Fibroblast of the conjunctiva (primary cell): ENCODE measurements at regions not wholly inside any gene's neighbourhood (a gene's known extent, or its start where the extent isn't known, plus 50 kb on each side); places are given as distances from the start of the nearest gene placed in this dataset.
A peak's percentile ranks its signal among the peaks of the same experiment; 100 is the strongest.
"Not testable (repeated sequence)": the region's sequence is repeated elsewhere in the genome, so short reads cannot be mapped to it uniquely, and the experiment has no call there.

Experiments used
- DNase-seq: peaks from one replicate; pipeline ENCODE4 v3.0.0-alpha.2; 2010; ENCODE audit warnings: low read depth

DNA sequence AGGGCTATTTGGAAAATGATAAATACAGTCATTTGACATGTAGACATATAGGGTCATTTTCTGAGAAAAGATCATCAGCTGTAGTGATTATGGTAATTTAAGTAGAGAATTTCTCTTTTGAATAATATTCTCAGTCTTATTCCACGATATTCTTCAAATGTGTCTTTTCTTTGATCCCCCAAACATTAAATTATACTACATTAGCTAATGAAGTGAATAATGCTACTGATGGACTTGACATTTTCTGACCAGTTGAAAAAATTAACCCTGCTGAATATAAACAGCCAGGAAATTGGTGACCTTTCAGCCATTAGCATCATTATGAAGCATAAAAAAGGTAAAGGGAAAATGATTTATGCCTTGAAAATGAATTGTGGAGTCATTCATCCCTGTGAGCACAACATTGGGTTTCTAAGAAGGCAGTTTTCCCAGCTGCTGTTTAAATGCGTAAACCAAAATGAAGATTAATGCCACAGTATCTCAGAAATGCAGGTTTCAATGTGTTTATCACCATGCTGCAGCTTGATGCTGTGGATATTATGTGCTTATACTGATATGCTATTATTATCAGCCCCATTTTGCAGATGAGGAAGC, 489.1 kb downstream of the KCTD16 start:
- DNase-seq: no peak

DNA sequence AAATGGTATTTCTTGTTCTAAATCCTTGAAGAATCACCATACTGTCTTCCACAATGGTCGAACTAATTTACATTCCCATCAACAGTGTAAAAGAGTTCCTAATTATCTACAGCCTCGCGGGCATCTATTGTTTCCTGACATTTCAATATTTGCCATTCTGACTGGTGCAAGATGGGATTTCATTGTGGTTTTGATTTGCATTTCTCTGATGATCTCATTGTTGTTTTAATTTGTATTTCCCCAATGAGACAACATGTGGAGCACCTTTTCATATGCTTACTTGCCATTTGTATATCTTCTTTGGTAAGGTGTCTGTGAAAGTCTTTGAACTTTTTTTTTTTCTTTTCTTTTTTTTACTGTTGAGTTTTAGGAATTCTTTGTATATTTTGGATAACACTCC, 473.6 kb downstream of the KCTD16 start:
- DNase-seq: no peak

DNA sequence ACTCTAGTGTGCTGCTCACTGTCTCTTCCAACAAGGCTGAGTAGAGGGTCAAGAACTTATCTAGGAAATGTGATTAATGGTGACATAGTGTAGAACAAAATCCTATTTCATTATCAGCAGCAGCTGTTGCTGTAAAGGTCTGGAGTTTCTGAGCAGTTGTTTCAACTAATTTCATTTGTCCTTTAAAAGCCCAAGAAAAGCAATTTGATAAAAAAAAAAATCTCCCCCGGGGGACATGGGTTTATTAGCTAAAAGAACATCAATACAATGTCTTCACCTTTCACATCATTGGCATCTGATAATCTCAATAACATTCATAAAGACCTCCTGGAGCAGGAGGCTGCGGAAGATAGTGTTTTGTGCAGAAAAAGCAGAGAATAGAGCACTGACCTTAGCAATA, 468.1 kb downstream of the KCTD16 start:
- DNase-seq: no peak

DNA sequence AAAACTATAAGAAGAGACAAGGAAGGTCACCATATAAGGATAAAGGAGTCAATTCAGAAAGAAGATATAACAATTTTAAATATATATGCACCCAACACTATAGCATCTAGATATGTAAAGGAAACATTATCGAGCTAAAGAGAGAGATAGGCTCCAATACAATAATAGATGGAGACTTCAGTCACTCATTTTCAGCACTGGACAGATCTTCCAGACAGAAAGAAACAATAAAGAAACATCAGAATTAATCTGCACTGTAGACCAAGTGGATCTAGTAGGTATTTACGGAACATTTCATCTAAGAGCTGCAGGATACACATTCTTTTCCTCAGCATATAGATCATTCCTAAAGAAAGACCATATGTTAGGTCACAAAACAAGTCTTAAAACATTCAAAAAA, 463.5 kb downstream of the KCTD16 start:
- no peak for DNase-seq

DNA sequence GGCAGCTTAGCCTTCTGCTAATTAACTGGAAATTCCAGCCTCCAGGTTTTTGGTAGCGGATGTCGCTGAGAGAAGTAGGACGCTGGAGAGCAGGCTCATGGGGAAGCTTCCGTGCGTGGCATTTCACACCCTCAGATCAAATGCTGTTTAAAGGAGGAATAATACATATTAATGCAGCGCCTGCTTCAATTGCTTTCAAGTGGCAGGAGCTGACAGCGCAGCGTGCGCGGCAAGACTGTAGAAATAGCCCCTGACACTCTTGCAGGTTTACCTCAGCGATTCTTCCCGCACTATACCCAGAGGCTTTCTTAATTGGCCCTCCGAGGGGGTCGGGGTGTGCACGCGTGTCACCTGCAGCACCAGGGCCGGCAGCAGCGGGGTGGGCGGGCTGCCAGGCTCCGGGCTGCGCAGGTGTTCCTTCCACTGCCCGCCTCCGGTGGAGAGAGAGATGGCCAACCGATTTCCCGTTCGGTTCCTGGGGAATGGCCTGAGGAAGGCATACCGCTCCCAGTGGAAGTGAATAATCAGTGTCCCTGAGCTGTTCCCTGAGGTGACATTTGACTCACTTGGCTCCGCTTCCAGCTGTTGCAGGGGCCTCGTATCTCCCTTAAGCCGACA, 427.9 kb downstream of the KCTD16 start:
- DNase-seq: no peak

DNA sequence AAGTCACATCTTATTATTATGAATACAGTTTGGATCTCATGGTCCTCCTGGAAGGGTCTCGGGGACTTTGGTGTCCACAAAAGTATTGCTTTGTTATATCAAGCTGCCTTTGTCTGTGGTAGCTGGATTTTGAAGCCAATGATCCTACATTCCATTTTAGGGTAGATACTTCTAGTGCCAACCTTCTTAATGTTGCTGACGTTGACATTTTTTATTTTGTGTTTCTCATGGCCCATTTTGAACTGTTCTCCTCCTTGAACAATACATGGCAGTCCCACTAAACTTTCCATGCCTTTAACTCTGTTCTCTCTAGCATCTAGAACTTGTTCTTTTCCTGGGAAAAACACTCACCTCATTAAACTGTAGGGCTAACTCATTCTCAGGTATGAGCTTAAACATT, 425.8 kb downstream of the KCTD16 start:
- DNase-seq: no peak

DNA sequence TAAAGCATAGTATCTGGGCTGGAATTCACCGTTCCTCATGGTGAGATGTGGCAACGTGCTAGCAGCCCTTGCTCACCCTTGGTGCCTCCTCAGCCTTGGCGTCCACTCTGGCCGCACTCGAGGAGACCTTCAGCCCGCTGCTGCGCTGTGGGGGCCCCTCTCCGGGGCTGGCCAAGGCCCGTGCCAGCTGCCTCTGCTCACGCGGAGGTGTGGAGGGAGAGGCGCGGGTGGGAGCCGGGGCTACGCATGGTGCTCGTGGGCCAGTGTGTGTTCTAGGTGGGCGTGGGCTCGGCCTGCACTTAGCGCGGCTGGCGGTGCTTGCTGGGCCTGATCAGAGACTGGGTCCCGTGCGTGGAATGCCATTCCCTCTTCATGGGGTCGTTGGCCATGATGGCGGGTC, 424.2 kb downstream of the KCTD16 start:
- no peak for DNase-seq

DNA sequence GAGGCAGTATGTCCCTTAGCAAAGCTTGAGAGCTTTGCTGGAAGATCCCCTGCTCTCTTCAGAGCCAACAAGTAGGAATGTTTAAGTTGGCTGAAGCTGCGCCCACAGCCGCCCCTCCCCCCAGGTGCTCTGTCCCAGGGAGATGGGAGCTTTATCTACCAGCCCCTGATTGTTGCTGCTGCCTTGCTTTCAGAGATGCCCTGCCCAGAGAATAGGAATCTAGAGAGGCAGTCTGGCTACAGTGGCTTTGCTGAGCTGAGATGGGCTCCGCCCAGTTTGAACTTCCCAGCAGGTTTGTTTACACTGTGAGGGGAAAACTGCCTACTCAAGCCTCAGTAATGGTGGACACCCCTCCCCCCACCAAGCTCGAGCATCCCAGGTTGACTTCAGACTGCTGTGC, 423.6 kb downstream of the KCTD16 start:
- DNase-seq: not testable (repeated sequence)

DNA sequence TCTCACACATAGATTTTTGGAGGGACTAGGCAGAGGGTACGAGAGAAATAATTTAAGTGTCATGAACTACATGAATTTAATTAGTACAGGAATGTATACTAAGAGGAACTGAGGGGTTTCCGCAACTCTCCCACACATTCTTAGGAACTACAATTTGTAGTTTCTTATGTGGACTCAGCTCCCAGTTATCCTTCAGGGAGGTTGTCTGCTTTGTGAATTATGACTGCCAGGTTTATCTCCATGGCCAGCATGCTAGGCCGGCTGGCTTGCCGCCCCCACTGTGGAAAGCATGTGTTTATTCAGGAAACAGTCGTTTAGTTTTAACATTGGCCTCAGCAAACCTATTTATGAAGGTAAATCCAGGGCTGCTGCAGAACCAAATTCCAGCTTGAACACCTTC, 415.0 kb downstream of the KCTD16 start:
- DNase-seq: no peak

DNA sequence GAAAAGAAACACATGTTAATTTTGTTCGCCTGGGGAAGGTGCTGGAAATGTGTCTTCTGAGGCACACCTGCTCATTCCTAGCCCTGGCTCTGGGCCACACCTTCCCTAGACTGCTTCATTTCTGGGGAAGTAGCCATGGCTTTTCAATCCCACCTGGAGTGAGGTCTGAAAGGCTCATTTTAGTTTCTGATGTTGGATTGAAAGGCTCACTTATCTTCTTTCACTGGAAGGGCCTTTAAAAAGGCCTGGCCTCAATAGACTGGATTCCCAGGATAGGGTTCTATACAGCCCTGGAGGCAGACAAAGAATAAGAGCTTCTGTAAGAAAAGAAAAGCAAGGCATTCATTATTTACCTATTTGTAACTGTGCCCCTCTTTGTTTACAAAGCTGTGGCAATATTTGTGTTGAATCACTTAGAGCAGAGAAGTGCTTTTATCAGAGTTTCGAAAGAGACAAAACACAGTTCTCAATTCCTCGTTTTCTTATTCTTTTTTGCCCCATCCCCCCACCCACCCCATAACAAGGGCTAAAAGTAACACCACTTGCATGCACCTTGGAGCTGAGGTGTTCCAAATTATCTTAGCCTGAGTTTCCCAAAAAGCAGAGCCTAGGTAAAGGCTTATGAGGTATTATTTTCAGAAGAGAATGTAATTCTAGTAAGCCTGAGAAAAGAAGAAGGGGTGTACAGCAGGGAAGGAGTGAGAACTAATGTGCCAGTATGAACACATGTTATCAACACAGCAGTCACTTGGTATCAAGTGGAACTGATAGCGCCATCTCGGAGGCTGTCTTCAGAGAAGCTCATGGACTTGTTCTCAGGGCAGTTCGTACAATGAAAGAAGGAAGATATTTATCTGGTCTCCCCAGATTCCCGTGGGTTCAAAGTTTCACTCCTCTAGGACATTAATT, 413.1 kb downstream of the KCTD16 start:
- DNase-seq: no peak

DNA sequence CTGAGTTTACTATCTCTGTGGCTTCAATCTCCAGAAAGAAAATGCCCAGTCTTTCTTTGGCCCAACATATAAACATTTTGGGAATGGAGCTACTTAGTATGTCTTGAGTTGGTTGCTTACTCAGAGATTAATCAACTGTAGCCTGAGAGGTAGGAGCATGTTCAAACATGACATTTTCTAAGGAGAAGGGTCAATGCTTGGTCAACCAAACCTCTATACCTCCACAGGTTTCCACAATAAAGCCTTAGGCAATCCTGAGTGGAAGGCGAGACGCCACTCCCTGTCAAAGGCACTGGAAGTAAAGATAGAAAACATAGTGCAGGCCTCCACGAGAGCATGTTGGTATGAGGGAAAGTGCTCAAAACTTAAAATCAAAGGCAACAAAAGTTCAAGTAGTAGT, 411.4 kb downstream of the KCTD16 start:
- no peak for DNase-seq

DNA sequence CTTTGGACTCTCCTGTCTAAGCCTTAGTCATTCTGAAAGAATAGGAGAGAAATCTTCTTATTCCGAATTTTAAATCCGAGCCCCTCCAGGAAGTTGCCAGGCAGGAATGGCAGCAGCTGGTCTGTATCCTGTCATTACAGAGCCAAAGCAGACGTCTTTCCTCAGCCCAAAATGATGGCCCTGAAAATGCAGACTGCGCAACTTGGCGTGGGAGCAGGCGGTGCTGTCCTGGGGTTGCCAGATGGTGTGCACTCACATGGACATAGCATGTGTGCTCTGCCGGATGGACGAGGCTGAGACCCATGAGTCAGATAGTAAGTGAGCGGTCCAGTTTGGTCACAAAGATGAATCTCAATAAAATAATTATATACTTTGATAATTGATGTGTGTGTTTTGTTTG, 410.4 kb downstream of the KCTD16 start:
- no peak for DNase-seq

DNA sequence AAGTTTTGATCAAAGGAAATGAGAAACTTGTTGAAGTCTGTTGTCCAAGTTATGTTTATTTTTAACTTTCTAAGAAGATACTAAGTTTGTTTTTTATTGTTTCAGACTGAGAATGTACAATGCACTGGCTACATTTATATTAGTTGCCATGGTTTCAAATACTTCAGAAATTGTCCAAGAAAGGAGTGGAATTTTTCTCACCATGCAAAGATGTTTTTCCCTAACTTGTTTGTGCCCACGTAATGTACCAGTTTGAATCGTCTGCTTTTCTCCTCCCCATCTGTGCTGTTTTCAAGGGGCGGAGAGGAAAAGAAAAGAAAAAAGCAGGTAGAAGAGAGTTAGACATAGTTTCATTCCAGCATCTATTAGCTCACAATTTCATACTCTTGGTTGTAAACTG, 407.0 kb downstream of the KCTD16 start:
- no peak for DNase-seq

DNA sequence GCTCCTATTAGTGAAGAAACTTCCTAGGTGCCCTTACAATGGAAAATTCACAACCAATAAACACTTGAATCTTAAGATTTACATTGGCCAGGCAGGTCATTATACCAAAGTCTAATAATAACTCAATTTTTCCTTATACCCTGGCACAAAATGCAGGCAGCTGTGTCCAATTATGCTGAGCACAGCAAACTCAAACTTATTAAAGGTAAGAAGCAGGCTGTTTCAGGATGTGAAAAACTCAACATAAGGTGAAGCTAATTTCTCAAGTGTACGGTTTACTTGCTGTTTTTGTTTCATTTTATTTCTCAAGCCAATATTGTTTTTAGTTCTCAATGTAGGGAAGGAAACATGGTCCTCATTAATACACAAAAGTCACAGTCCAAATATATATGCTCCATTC, 405.1 kb downstream of the KCTD16 start:
- no peak for DNase-seq

DNA sequence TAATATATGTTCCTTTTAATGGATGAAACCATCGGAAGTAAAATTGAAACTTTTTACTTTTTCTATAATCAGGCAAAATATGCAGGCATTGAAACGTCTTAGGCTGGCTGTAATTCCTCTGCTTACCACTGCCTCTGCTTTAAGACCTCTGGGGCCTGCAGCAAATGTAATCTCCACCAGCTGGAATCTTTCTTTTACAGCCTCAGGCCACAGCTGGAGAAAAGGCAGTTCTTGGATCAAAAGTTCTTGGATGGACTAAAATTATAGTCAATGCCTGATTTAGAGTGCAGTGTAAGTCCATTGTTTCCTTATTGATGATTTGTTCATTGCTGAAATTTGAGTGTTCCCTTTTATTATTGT, 396.7 kb downstream of the KCTD16 start:
- peak; percentile 23 for DNase-seq

DNA sequence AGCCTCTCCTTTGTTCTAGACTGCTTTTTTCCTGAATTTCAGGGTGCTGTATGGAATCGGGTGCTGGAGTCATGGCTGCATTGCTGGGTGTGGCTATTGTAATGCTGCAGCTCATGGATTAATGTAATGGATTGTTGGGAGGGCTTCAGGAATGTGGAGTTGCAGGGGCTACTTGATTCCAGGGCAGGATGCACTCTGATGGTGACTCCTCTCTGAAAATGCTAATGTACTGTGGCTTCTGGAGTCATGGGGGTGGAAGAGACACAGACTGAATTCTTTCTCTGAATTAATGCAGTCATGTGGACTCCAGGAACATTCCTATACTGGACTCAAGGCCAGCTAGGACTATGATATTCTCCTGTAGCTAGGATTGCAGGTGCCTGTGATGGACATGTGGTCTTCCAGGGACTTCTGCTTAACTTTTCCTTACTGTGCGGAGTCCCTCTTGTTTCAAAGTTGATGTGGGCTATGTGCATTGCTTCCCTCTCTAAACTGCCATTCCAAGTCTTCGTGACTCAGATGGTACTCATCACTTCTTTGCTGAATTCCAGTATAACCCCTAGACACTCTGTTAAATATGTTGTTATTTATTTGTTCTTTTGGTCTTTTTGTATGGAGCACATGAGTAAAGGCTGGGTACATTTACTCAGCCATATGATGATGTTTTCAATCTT, 396.2 kb downstream of the KCTD16 start:
- DNase-seq: no peak

DNA sequence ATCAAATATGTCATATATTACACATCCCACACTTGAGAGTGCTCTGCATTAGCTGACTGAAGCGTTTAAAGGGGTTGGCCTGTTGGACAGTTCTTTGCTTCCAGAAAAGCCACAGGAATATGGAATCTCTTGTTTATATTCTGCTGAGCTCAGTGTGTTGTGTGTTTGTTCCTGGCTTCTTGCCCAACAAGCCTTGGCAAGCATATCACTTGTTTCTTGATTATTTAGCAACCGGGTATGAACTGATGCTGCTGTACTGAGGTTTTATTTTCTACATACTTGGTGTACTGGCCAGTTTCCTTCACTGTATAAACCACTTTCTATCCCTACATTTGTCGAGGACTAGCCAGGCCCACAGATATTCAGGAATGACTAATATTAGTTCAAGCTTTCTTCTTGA, 378.9 kb downstream of the KCTD16 start:
- DNase-seq: peak; percentile 75

DNA sequence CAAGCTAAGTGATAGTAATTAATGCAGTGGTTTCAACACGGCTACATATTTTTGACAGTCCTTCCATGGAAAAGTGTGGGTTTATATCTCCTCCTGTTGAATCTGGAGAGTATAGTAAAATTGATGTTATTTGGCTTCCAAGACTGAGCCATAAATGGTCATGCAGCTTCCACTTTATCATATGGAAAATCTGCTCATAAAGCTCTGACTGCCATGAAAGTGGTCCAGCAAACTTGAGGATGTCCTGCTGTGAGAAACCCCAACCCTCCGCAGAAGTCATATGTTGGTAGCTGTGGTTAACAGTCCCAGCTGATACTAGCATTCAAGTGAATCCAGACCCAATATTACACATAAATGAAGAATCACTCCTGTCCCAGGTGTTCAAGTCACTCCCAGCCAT, 378.3 kb downstream of the KCTD16 start:
- no peak for DNase-seq

DNA sequence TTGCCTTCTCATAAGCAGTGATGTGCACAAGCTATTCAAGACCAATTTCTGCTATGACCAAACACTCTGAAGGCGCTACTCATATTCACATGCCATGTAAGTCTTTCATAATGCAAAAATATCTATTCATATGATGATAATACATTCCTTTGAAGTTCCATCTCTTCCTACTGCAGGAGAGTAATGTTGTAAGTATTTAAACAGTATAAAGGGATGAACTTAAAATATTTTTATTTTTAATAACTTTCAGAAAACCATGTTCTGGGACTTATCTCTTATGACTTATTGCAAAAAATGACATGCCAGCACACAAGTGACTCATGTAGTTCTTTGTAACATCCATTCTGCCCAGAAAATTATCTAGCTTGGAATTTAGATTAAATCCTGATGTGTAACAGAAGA, 376.4 kb downstream of the KCTD16 start:
- DNase-seq: no peak

DNA sequence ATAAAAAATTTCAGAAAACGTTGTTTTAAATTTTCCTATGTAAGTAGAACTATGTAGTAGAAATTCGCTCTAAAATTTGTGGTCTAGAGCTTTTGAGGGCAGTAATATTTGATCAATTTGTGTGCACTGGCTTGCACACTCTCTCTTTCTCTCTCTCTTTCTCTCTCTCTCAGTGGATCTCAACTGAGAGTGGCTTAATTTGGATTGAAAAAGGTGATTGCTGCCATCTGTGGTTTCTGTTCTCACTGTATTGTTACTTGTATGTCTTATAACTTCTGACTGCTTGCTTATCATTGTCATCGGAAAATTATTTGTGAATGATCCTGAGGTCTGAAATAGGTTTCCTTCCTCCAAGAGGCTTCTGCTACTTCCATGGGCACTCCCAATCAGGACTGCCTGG, 368.2 kb downstream of the KCTD16 start:
- DNase-seq: no peak
